LNCaP clone FGC (cell line): ENCODE measurements at regions not wholly inside any gene's neighbourhood (a gene's known extent, or its start where the extent isn't known, plus 50 kb on each side); places are given as distances from the start of the nearest gene placed in this dataset.
A peak's percentile ranks its signal among the peaks of the same experiment; 100 is the strongest.

Source experiments
- DNase-seq: peaks from one replicate; pipeline ENCODE4 v3.0.0-alpha.2; 2011; ENCODE audit warnings: low read depth
- H3K4me3 ChIP-seq: 2 replicates; pipeline ENCODE4 v1.5.1; 2011; ENCODE audit warnings: mild to moderate bottlenecking, low read depth, low read length, control low read depth
- CTCF ChIP-seq: IDR thresholded peaks from 2 replicates; pipeline ENCODE4 v1.5.1; 2012; ENCODE audit warnings: mild to moderate bottlenecking; ENCODE audit not compliant: control insufficient read depth, insufficient read depth; ENCODE audit errors: extremely low read depth

GRCh38 chr3:59684766-59685165 lies 634.9 kb upstream of the CFAP20DC start:
- H3K4me3 ChIP-seq, result no peak overlapping the region
- no peak for TF ChIP-seq CTCF
- no peak for DNase-seq

- no peak for TF ChIP-seq CTCF
- DNase-seq, result no peak
- H3K4me3 ChIP-seq, result no peak overlapping the region
Measured at GRCh38 chr3:59680919-59681318, 631.1 kb upstream of the CFAP20DC start.

GRCh38 chr3:59677747-59678702 lies 628.2 kb upstream of the CFAP20DC start:
- TF ChIP-seq CTCF, result no peak
- H3K4me3 ChIP-seq, result no peak overlapping the region
- peak; percentile 68 for DNase-seq

- DNase-seq, result no peak
- no peak for TF ChIP-seq CTCF
- no peak overlapping the region for H3K4me3 ChIP-seq
Measured at GRCh38 chr3:59675495-59675894, 625.7 kb upstream of the CFAP20DC start.

- DNase-seq, result no peak
- no peak overlapping the region for H3K4me3 ChIP-seq
- TF ChIP-seq CTCF, result no peak
Measured at GRCh38 chr3:59663076-59663850, 613.4 kb upstream of the CFAP20DC start.

- peak; percentile 82 for DNase-seq
- H3K4me3 ChIP-seq, result no peak overlapping the region
- no peak for TF ChIP-seq CTCF
Measured at GRCh38 chr3:59660852-59661625, 611.2 kb upstream of the CFAP20DC start.
